Neural progenitor cell (in vitro differentiated cells): ENCODE measurements at regions not wholly inside any gene's neighbourhood (a gene's known extent, or its start where the extent isn't known, plus 50 kb on each side); places are given as distances from the start of the nearest gene placed in this dataset.

Experiments
- CTCF ChIP-seq: fragments of 200-600 bp; sonication (generic); IDR thresholded peaks from 2 replicates; pipeline ENCODE4 v1.5.1; 2017; ENCODE audit warnings: antibody characterized with exemption, mild to moderate bottlenecking
- EZH2 ChIP-seq: fragments of 200-600 bp; sonication (generic); IDR thresholded peaks from 2 replicates; pipeline ENCODE4 v1.6.1; 2017; ENCODE audit warnings: antibody characterized with exemption, mild to moderate bottlenecking, moderate library complexity
- EZH2phosphoT487 ChIP-seq: fragments of 200-600 bp; sonication (generic); IDR thresholded peaks from 2 replicates; pipeline ENCODE4 v1.6.1; 2017; ENCODE audit warnings: antibody characterized with exemption

- no peak for TF ChIP-seq CTCF
- TF ChIP-seq EZH2 = no peak
- TF ChIP-seq EZH2phosphoT487 = no peak
Measured at GRCh38 chr2:75846683-75847190, 136.0 kb upstream of the GCFC2 start.
